ENCODE measurements at regions not wholly inside any gene's neighbourhood (a gene's known extent, or its start where the extent isn't known, plus 50 kb on each side); places are given as distances from the start of the nearest gene placed in this dataset.

- no peak for DNase-seq (ENCODE audit: low spot score)
- Mint-ChIP-seq H3K9me3 (ENCODE audit: unreplicated experiment) (no peaks in the 10 kb centered on the region), H3K4me1 (ENCODE audit: unreplicated experiment) (peaks cover 21% of the 10 kb centered on the region), H3K27me3 (ENCODE audit: unreplicated experiment) (no peaks in the 10 kb centered on the region), H3K36me3 (ENCODE audit: low read depth, unreplicated experiment) (no peaks in the 10 kb centered on the region), H3K4me3 (ENCODE audit: unreplicated experiment) (no peak overlapping the region), H3K27ac (ENCODE audit: unreplicated experiment) (peak overlapping the region; percentile 36)
- no peak for TF ChIP-seq CTCF (IDR thresholded peaks at IDR 0.05; ENCODE audit: unreplicated experiment)
These were observed 312.8 kb upstream of the PRKCQ start for GRCh38 chr10:6892864-6893263.

GRCh38 chr10:6891924-6892323, 311.8 kb upstream of the PRKCQ start:
- H3K4me3 Mint-ChIP-seq (ENCODE audit: unreplicated experiment) = no peak overlapping the region
- peaks cover 2% of the 10 kb centered on the region for H3K27me3 Mint-ChIP-seq (ENCODE audit: unreplicated experiment)
- no peak overlapping the region for H3K27ac Mint-ChIP-seq (ENCODE audit: unreplicated experiment)
- DNase-seq (ENCODE audit: low spot score) = no peak
- peaks cover 21% of the 10 kb centered on the region for H3K4me1 Mint-ChIP-seq (ENCODE audit: unreplicated experiment)
- H3K36me3 Mint-ChIP-seq (ENCODE audit: low read depth, unreplicated experiment) = no peaks in the 10 kb centered on the region
- no peaks in the 10 kb centered on the region for H3K9me3 Mint-ChIP-seq (ENCODE audit: unreplicated experiment)
- no peak for TF ChIP-seq CTCF (IDR thresholded peaks at IDR 0.05; ENCODE audit: unreplicated experiment)

GRCh38 chr10:6889718-6890117, 309.6 kb upstream of the PRKCQ start:
- H3K4me3 Mint-ChIP-seq (ENCODE audit: unreplicated experiment) = no peak overlapping the region
- peaks cover 24% of the 10 kb centered on the region for H3K4me1 Mint-ChIP-seq (ENCODE audit: unreplicated experiment)
- H3K36me3 Mint-ChIP-seq (ENCODE audit: low read depth, unreplicated experiment) = no peaks in the 10 kb centered on the region
- H3K9me3 Mint-ChIP-seq (ENCODE audit: unreplicated experiment) = no peaks in the 10 kb centered on the region
- no peak overlapping the region for H3K27ac Mint-ChIP-seq (ENCODE audit: unreplicated experiment)
- no peak for TF ChIP-seq CTCF (IDR thresholded peaks at IDR 0.05; ENCODE audit: unreplicated experiment)
- no peak for DNase-seq (ENCODE audit: low spot score)
- peaks cover 2% of the 10 kb centered on the region for H3K27me3 Mint-ChIP-seq (ENCODE audit: unreplicated experiment)

- no peak for DNase-seq (ENCODE audit: low spot score)
- no peak overlapping the region for H3K4me3 Mint-ChIP-seq (ENCODE audit: unreplicated experiment)
- H3K9me3 Mint-ChIP-seq (ENCODE audit: unreplicated experiment) = no peaks in the 10 kb centered on the region
- no peak for TF ChIP-seq CTCF (IDR thresholded peaks at IDR 0.05; ENCODE audit: unreplicated experiment)
- H3K4me1 Mint-ChIP-seq (ENCODE audit: unreplicated experiment) = peaks cover 24% of the 10 kb centered on the region
- H3K27ac Mint-ChIP-seq (ENCODE audit: unreplicated experiment) = no peak overlapping the region
- H3K27me3 Mint-ChIP-seq (ENCODE audit: unreplicated experiment) = peaks cover 2% of the 10 kb centered on the region
- H3K36me3 Mint-ChIP-seq (ENCODE audit: low read depth, unreplicated experiment) = no peaks in the 10 kb centered on the region
These were observed 308.4 kb upstream of the PRKCQ start for GRCh38 chr10:6888434-6888833.

- H3K4me3 Mint-ChIP-seq (ENCODE audit: unreplicated experiment) = no peak overlapping the region
- H3K36me3 Mint-ChIP-seq (ENCODE audit: low read depth, unreplicated experiment) = no peaks in the 10 kb centered on the region
- H3K27ac Mint-ChIP-seq (ENCODE audit: unreplicated experiment) = no peak overlapping the region
- H3K27me3 Mint-ChIP-seq (ENCODE audit: unreplicated experiment) = peaks cover 2% of the 10 kb centered on the region
- peaks cover 6% of the 10 kb centered on the region for H3K4me1 Mint-ChIP-seq (ENCODE audit: unreplicated experiment)
- no peak for TF ChIP-seq CTCF (IDR thresholded peaks at IDR 0.05; ENCODE audit: unreplicated experiment)
- H3K9me3 Mint-ChIP-seq (ENCODE audit: unreplicated experiment) = no peaks in the 10 kb centered on the region
- DNase-seq (ENCODE audit: low spot score) = no peak
These were observed 305.2 kb upstream of the PRKCQ start for GRCh38 chr10:6885284-6885683.
